DMS53 treated with DMSO at 0.1 percent for 48 hours (cell line): ENCODE measurements at regions not wholly inside any gene's neighbourhood (a gene's known extent, or its start where the extent isn't known, plus 50 kb on each side); places are given as distances from the start of the nearest gene placed in this dataset.
A peak's percentile ranks its signal among the peaks of the same experiment; 100 is the strongest.

ENCODE experiments used
- DNase-seq: peaks from one replicate; lab custom pipeline; 2025; ENCODE audit not compliant: unreplicated experiment; lab: John Stamatoyannopoulos, UW

DNA sequence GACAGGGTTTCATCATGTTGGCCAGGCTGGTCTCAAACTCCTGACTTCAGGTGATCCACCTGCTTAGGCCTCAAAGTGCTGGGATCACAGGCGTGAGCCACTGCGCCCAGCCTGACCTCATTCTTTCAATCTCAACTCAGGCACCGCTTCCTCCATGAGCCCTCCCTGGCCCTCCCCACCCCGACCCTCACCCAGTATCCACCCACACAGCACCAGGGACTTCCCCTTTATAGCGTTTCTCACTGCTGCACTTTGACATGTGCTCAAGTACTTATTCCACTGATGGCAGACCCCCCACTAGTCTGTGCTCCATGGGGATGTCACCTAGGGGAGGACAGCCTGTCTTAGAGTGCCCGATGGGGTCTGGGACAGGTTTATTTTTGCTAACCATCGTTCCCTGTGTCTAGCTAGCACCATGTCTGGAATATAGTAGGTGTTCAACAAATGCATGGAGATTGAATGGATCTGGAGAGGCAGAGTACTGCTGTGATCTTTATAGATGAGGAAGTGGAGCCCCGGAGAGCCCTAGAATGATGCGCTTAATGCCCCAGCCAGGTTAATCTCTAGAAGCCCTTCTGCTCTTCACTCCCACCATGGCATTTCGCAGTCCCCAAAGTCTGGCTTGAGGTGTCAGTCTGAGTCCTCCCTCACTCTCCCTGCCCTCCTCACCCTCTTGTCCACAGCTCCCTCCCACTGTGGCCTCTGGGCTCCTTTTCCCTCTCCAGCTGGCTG lies 258.8 kb downstream of the RPS24 start:
- DNase-seq = no peak

GRCh38 chr10:78292982-78293865 lies 259.6 kb downstream of the RPS24 start:
- DNase-seq = no peak

DNA sequence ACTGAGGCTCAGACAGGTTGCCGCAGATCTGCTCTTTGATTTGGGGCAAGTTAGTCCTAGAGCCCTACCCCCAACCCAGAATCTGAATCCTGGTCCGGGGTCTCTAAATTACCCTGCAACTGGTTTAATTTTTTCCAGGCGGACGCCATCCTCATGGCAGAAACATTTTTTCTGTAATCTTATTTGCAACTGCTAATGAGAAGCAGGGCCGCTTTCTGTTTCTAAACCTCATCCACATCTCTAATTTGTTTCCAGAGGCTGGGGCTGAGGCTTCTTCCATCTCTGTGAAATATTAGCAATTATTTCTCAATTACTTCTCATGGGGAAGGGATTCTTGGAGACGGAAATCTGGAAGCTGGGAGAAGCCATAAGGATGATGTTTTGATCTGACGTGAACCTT lies 261.6 kb downstream of the RPS24 start:
- DNase-seq = no peak

DNA sequence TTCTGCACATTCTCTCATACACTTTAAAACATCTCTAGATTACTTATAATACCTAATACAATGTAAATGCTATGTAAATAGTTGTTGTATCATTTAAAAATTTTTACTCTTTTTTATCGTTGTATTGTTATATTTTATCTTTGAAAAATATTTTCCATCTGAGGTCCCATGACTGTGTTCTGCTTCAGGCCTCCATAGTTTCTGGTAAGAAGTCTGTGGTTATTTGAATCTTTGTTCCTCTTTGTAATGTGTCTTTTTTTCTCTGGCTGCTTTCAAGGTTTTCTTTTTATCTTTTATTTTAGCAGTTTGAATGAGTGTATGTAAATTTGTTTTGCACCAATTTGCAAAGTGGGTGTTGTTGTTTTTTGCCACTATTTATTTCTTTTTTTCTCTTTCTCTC lies 263.1 kb downstream of the RPS24 start:
- no peak for DNase-seq

DNA sequence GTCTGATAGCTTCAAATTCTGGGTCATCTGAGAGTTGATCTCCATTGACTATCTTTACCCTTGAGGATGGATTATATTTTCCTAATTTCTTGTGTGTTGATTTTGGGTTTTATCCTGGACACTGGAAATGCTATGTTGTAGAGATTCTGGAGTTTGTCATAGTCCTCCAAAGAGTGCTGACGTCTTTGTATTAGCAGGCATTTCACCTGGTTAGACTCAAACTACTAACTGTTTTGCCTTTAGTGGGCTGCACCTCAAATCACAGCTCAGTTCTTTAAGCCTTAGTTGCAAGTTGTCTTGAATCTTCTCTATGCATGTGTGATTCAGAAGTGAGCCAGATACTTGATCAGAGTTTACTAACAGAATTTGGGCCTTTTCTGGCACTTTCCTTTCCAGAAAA lies 264.3 kb downstream of the RPS24 start:
- DNase-seq = no peak

DNA sequence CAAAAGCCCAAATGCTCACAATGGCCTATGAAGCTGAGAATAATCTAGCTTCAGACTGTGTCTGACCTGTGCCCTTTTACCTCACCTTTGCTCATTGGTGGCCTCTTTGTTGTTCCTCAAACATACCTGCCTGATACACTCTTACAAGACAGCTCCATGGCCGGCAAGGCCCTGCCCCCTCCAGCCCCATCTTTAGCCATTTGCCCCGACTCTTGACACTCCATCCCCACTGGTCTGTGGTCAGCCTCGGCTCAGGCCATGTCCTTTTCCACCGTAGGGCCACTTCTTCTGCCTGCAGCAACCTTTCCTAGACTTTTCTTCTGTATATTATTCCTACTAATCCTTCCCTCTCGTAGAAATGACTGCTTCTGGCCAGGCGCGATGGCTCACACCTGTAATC lies 265.2 kb downstream of the RPS24 start:
- no peak for DNase-seq

DNA sequence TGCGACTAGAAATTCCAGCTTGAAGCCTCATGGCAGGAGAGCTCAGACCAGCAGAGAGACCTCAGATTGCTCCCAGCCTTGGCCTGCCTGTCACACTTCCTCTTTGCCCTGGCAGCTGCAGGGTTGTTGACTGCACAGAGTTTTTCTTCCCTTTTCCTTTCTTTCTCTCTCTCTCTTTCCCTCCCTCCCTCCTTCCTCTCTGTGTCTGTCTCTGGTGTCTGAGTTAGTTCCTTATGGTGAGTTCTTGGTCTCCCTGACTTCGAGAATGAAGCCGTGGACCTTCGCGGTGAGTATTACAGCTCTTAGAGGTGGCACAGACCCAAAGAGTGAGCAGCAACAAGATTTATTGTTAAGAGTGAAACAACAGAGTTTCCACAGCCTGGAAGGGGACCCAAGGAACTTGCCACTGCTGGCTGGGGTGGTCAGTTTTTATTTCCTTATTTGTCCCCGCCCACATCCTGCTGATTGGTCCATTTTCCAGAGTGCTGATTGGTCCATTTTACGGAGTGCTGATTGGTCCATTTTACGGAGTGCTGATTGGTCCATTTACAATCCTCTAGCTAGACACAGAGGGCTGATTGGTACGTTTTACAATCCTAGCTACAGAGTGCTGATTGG lies 266.3 kb downstream of the RPS24 start:
- no peak for DNase-seq

- no peak for DNase-seq
Measured at GRCh38 chr10:78300526-78300925, 266.9 kb downstream of the RPS24 start.

- DNase-seq = no peak
Measured at GRCh38 chr10:78301481-78301880, 267.8 kb downstream of the RPS24 start.

- DNase-seq = no peak
Measured at GRCh38 chr10:78301891-78302738, 268.5 kb downstream of the RPS24 start.

DNA sequence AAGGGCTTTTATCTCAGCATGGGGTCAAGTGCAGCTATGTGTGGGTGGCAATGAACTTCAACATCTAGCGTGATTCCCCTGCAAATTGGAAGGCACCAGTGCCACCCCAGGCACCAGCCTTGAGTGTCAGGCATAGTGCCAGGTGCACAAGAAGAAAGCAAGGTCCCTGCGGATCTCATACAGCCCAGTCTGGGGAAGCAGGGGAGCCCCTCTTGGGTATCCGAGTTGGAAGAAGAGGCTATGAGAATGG lies 269.0 kb downstream of the RPS24 start:
- DNase-seq = no peak

DNA sequence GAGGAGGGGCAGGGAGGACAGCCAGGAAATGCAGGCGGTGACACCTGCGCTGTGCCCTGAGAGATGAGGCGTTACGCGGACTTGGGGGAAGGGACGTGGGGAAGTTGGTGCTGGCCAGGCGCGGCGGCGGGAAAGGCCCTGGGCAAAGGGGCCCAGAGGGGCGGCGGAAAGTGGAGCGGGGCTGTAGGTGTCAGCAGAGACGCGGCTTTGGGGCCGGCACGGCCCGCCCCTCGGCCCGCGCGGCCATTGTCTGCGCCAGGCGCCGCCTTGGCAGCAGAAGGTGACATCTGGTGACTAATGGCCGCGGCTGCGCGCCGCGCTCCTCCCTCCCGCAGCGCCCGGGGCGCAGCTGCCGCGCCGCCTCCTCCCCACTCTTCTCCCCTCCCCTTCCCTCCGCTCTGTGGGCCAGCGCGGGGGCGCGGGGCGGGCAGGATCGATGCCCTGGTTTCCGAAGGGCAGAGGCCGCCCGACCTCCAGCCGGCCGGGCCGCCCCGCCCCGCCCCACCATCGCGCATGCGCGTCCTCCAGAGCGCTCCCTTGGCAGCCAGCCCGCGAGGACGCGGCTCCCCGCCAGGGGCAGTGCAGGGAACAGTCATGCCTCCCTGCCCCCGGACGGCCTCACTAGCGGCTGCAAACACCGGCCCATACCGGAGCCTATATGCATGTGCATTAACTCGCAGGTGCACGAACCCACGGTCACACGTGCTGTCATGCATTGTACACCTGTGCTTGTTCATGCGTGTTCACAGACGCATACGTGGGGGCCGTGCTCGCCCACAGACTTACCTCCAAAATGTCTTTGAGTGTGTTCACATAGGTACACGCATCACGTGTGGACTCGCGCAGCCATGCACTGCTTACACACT lies 269.6 kb downstream of the RPS24 start:
- DNase-seq = peak; percentile 91

DNA sequence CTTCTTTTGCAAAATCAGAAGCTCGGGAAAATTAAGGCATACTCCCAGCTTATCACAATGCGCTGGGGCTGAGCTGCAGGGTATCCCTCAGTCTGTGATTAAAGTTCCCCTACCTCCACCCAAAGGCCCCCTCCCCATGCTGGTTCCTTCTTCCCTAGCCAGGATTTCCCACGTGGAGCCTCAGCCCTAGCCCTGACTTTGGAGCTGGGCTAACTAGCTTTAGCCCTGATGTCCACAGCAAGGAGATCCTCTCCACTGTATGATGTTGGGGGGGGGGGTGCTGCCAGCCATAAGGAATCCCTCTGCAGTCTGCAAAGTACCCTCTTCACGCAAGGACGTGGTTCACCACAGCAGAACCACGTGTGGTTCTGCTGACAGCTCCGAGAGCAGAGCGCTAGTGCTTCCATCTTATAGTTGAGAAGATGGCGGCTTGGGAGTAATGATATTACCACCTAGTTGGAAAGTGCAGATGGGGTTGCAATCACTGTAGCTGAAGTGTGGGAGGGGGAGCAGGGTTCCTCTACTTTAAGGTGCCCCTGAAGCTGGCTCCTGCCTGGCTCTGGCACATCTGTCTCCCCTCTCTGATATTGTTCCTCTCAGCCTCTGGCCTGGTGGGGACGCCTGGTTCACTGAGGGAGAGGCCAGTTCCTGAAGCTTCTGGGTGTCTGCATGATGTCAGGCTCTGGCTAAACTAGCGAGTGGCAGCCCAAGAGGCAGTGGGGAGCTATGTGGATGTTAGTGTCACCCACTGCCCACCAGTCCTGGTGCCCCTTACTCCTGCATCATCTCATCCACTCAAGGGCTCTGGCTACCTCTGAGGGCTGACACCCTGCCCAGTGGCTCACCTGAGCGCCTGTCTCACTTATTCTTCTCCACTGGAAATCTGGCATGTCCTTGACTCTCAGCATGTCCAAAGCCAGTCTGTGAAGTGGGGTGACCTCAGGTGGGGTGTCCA lies 270.7 kb downstream of the RPS24 start:
- DNase-seq = no peak

DNA sequence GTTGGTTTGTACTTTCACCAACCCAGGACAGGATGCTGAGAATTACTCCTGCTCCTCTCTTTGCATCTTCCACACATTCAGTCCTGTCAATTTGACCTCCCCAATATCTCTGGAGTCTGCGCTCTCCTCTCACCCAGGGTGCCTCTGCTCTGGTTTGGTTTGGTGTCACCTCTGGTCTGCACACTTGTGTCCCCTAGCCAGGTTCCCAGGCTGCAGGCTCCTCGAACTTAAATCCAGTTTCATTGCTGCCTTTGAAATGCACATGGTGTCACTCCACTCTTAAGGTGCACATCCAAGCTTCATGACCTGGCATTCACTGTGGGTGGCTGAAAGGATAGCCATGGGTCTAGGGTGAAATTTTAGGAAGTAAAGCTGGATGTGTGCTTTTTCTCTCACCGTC lies 271.6 kb downstream of the RPS24 start:
- DNase-seq = no peak

- no peak for DNase-seq
Measured at GRCh38 chr10:78306358-78306757, 272.7 kb downstream of the RPS24 start.

- DNase-seq = no peak
Measured at GRCh38 chr10:78307576-78307975, 273.9 kb downstream of the RPS24 start.

GRCh38 chr10:78309536-78310237 lies 276.0 kb downstream of the RPS24 start:
- no peak for DNase-seq

GRCh38 chr10:78310481-78311080 lies 276.9 kb downstream of the RPS24 start:
- DNase-seq = no peak
